ENCODE measurements at regions not wholly inside any gene's neighbourhood (a gene's known extent, or its start where the extent isn't known, plus 50 kb on each side); places are given as distances from the start of the nearest gene placed in this dataset.

GRCh38 chr18:54769526-54770464 lies 58.5 kb upstream of the RAB27B start:
- DNase-seq (ENCODE audit: low read depth) = no peak

- DNase-seq (ENCODE audit: low read depth) = no peak
Measured at GRCh38 chr18:54772056-54772455, 56.2 kb upstream of the RAB27B start.

- DNase-seq (ENCODE audit: low read depth) = no peak
Measured at GRCh38 chr18:54774423-54774822, 53.9 kb upstream of the RAB27B start.

GRCh38 chr18:54774981-54775665 lies 53.2 kb upstream of the RAB27B start:
- DNase-seq (ENCODE audit: low read depth) = no peak

- no peak for DNase-seq (ENCODE audit: low read depth)
Measured at GRCh38 chr18:54775686-54776085, 52.6 kb upstream of the RAB27B start.

GRCh38 chr18:54776282-54776977 lies 51.8 kb upstream of the RAB27B start:
- DNase-seq (ENCODE audit: low read depth) = no peak

GRCh38 chr18:54777118-54777791 lies 51.0 kb upstream of the RAB27B start:
- no peak for DNase-seq (ENCODE audit: low read depth)

GRCh38 chr18:54777989-54778388 lies 50.3 kb upstream of the RAB27B start:
- no peak for DNase-seq (ENCODE audit: low read depth)

All from activated gamma-delta T cell treated with anti-CD3 and anti-CD28 coated beads, Interleukin-2, amount 50 U/mL, for 16 hours (primary cell).